T-helper 1 cell treated with Interleukin-12 subunit alpha and Interleukin-12 subunit beta and Interleukin-4 antibody, amounts not matched to agents 30 μg/mL and 1 μg/mL, for 36 hours (primary cell): ENCODE measurements at regions not wholly inside any gene's neighbourhood (a gene's known extent, or its start where the extent isn't known, plus 50 kb on each side); places are given as distances from the start of the nearest gene placed in this dataset.
"Not testable (repeated sequence)": the region's sequence is repeated elsewhere in the genome, so short reads cannot be mapped to it uniquely, and the experiment has no call there.

ENCODE experiments used
- H3K27ac Mint-ChIP-seq: one replicate; pipeline ENCODE4 v1.8.0; 2021; ENCODE audit warnings: mild to moderate bottlenecking, mixed read lengths
- H3K27me3 Mint-ChIP-seq: one replicate; pipeline ENCODE4 v1.8.0; 2021; ENCODE audit warnings: low read depth, mixed read lengths
- H3K36me3 Mint-ChIP-seq: one replicate; pipeline ENCODE4 v1.8.0; 2021; ENCODE audit warnings: low read depth, mixed read lengths
- H3K4me1 Mint-ChIP-seq: one replicate; pipeline ENCODE4 v1.8.0; 2021; ENCODE audit warnings: low read depth, mixed read lengths
- H3K4me3 Mint-ChIP-seq: one replicate; pipeline ENCODE4 v1.8.0; 2021; ENCODE audit warnings: mild to moderate bottlenecking, moderate library complexity, mixed read lengths
- H3K9me3 Mint-ChIP-seq: one replicate; pipeline ENCODE4 v1.8.0; 2021; ENCODE audit warnings: mixed read lengths

DNA sequence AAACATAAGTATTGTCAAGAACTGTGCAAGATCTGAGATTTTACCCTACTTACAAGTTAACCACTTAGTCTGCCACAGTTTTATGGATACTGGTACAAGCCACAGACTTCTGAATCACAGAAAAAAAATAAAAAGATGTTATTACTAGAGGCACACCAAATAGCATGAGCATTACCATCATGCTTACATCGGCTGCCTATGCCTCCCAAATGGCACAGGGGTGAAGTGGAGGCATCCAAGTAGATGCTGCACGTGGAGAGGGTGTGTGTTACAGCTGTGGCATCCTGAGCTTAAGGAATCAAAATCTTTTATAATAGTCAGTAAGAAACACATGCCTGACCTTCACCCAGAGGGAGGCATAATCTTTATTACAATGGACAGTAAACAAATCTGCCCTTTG is 207.8 kb downstream of the TFEC start:
- no peak overlapping the region for H3K27ac Mint-ChIP-seq
- no peak overlapping the region for H3K4me3 Mint-ChIP-seq
- H3K4me1 Mint-ChIP-seq = no peaks in the 10 kb centered on the region
- H3K27me3 Mint-ChIP-seq = no peaks in the 10 kb centered on the region
- no peaks in the 10 kb centered on the region for H3K36me3 Mint-ChIP-seq
- no peaks in the 10 kb centered on the region for H3K9me3 Mint-ChIP-seq

DNA sequence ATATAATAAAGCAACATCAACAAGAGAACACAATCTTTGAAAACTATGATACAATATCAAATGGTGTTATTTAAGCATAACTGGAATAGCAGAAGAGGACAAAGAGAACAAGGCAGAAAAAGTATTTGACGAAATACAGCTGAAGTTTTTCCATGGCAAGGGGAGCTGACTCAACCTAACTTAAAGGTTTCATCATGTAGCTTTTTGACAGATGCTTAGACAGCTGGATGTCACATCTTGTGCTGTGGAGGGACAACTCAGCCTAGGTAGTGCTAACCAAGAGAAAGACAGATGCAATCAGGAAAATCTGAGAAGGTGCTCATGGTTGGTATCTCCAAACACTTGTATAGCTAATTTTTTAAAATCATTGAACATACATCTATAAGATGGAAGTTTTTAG is 208.2 kb downstream of the TFEC start:
- Mint-ChIP-seq H3K4me3 (no peak overlapping the region), H3K36me3 (no peaks in the 10 kb centered on the region), H3K27ac (no peak overlapping the region), H3K4me1 (no peaks in the 10 kb centered on the region), H3K9me3 (no peaks in the 10 kb centered on the region), H3K27me3 (no peaks in the 10 kb centered on the region)

DNA sequence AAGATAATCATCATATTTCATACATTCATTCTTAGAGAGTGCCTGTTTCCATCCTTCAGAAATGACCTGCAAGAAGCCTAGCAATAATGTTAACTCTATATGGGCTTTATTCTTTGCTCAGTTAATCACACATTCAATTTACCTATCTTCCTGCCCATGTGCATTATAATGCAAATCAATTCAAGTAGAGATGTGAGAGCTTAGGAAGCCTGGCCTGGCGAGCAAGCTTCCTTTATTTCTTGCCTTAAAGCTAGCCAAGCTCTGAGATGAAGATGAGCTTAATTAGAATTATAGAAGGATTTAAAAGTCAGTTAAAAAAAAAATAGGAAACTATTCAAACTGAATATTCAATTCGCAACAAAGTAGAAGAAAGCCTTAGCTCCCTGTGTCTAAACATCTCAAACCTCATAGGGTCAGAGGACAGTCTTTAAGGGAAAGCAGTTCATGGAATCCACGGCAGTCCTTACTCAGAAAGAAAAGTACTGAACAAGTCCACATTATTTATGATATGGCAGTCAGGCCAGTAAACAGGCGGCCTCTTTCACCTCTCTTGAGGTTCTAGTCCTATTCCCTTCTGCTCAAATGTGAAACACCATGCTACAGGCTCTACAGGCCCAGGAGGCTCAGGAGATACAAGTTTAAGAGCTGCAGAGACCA is 214.1 kb downstream of the TFEC start:
- Mint-ChIP-seq H3K9me3 (no peaks in the 10 kb centered on the region), H3K27ac (no peak overlapping the region), H3K4me3 (no peak overlapping the region), H3K27me3 (no peaks in the 10 kb centered on the region), H3K36me3 (no peaks in the 10 kb centered on the region), H3K4me1 (no peaks in the 10 kb centered on the region)

DNA sequence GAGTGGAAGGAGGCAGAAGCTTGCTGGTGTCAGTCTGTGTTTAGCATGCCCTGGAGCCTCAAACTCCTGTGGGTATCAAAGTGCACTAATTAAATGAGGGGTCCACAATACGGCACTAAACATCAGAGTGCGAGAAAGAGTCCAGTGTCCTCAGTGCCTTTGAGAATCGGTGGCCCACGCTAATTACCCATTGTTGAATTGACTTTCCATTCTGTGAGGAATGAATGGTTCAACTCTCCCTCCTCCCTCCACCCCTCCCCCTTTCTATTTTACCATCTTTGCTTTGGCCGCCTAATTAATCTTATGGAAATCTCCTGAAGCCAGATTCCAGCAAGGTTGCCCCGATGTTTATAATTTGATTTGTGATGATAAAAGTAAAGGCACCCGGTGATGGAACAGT is 217.8 kb downstream of the TFEC start:
- no peaks in the 10 kb centered on the region for H3K36me3 Mint-ChIP-seq
- H3K9me3 Mint-ChIP-seq = no peaks in the 10 kb centered on the region
- H3K27me3 Mint-ChIP-seq = no peaks in the 10 kb centered on the region
- H3K27ac Mint-ChIP-seq = no peak overlapping the region
- H3K4me1 Mint-ChIP-seq = no peaks in the 10 kb centered on the region
- no peak overlapping the region for H3K4me3 Mint-ChIP-seq

DNA sequence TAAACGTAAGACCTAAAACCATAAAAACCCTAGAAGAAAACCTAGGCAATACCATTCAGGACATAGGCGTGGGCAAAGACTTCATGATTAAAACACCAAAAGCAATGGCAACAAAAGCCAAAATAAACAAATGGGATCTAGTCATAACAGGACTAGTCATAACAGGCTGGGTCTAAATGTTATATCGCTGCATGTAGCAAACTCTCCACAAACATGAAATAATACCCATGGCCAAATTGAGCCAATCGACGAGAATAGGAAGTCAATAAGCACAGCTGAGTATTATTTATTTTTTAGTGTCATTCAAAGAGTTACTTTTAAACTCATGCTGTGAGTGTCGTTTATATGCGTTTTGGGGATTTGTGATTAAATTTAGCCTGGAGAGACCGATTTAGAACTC is 225.1 kb downstream of the TFEC start:
- Mint-ChIP-seq H3K4me3 (no peak overlapping the region), H3K27me3 (no peaks in the 10 kb centered on the region)

DNA sequence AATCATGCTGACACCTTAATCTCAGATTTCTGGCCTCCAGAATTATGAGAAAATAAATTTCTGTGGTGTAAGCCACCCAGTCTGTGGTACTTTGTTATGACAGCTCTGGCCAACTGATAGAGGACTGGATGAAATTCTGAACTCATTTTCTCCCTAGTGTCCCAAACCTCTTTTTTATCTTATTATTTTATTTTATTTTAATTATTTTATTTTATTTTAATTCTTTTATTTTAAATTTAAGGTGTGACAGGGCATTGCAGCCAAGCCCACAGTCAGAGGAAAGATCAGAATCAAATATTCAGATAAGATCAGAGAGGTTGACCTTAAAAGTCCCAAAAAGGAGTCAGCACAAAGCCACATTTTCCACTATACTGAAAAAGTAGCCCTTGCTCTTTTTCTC is 228.1 kb downstream of the TFEC start:
- Mint-ChIP-seq H3K4me1 (no peaks in the 10 kb centered on the region), H3K27ac (no peak overlapping the region), H3K4me3 (no peak overlapping the region)

More for the DNA sequence above, 225.1 kb downstream of the TFEC start:
- Mint-ChIP-seq H3K9me3 (no peaks in the 10 kb centered on the region), H3K27ac (no peak overlapping the region), H3K36me3 (no peaks in the 10 kb centered on the region), H3K4me1 (no peaks in the 10 kb centered on the region)

DNA sequence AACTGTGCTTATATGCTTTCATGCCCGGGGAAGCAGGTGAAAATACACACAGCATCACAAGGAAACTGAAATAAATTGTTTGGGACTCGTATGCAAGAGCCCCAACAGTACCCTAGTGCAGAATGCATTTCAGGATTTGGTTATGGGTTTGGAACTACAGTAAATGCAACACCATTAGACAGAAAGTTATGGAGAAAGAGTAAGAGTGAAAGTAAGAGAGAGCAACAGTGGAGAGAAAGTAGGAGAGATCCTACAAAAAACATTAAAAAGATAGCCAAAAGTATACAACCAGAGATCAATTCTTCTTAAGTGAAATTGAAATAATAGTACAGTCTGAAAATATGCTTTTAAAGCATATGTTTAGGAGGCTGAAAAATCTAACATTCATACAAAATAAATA is 231.1 kb downstream of the TFEC start:
- Mint-ChIP-seq H3K9me3 (no peaks in the 10 kb centered on the region), H3K27me3 (no peaks in the 10 kb centered on the region), H3K4me3 (no peak overlapping the region), H3K36me3 (no peaks in the 10 kb centered on the region), H3K27ac (no peak overlapping the region), H3K4me1 (no peaks in the 10 kb centered on the region)

More for the DNA sequence above, 228.1 kb downstream of the TFEC start:
- H3K27me3 Mint-ChIP-seq = no peaks in the 10 kb centered on the region
- H3K9me3 Mint-ChIP-seq = no peaks in the 10 kb centered on the region
- H3K36me3 Mint-ChIP-seq = no peaks in the 10 kb centered on the region

DNA sequence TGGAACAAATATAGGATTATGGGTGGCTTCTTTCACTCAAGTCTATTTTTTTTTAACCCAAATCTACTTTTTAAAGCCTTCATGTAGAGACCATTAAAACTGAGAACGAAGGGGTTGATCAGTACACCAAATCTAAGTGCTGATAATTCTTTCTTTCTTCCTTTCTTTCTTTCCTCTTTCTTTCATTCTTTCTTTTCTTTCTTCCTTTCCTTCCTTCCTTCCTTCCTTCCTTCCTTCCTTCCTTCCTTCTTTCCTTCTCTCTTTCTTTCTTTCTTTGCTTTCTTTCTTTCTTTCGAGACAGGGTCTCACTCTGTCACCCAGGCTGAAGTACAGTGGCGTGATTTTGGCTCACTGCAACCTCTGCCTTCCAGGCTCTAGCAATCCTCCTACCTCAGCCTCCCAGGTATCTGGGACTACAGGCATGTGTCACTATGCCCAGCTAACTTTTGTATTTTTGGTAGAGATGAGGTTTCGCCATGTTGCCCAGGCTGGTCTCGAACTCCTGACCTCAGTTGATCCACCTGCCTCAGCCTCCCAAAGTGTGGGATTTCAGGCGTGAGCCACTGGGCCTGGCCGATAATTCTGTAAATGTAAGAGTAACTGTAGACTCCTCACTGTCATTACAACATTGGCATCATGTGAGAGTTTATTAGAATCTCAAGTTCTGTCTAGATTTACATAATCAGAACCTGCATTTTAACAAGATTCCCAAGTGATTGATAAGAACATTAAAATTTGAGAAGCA is 236.4 kb downstream of the TFEC start:
- Mint-ChIP-seq H3K9me3 (peaks cover 3% of the 10 kb centered on the region), H3K27me3 (no peaks in the 10 kb centered on the region), H3K36me3 (no peaks in the 10 kb centered on the region), H3K27ac (no peak overlapping the region), H3K4me1 (no peaks in the 10 kb centered on the region), H3K4me3 (no peak overlapping the region)

DNA sequence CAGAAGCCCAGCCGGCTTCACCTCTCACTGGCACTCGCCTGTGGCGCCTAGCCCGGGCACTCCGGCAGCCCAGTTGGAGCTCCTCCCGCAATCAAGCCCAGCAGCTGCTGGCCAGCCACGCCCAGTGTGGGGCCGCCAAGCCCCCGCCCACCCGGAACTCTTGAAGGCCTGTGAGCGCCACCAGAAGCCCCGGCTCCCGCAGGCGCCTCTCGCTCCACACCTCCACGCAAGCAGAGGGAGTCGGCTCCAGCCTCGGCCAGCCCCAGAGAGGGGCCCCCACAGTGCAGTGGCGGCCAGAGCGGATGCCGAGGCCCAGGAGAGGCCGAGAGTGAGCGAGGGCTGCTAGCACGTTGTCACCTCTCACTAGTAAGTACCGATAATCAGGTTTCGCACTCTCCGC is 240.7 kb downstream of the TFEC start:
- Mint-ChIP-seq H3K4me3 (no peak overlapping the region), H3K4me1 (no peaks in the 10 kb centered on the region), H3K36me3 (no peaks in the 10 kb centered on the region), H3K27ac (no peak overlapping the region), H3K27me3 (no peaks in the 10 kb centered on the region), H3K9me3 (peaks cover 3% of the 10 kb centered on the region)

DNA sequence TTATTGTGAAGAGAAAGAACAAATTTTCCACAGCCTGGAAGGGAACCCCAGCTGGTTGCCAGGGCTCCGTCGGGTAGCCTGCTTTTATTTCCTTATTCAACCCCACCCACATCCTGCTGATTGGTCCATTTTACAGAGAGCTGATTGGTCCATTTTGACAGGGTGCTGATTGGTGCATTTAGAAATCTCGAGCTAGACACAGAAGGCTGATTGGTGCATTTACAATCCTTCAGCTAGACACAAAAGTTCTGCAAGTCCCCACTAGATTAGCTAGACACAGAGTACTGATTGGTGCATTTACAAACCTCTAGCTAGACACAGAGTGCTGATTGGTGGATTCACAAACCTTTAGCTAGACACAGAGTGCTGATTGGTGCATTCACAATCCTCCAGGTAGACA is 241.1 kb downstream of the TFEC start:
- not testable (repeated sequence) for H3K4me1 Mint-ChIP-seq, H3K27me3 Mint-ChIP-seq, H3K4me3 Mint-ChIP-seq, H3K9me3 Mint-ChIP-seq, H3K36me3 Mint-ChIP-seq, H3K27ac Mint-ChIP-seq

DNA sequence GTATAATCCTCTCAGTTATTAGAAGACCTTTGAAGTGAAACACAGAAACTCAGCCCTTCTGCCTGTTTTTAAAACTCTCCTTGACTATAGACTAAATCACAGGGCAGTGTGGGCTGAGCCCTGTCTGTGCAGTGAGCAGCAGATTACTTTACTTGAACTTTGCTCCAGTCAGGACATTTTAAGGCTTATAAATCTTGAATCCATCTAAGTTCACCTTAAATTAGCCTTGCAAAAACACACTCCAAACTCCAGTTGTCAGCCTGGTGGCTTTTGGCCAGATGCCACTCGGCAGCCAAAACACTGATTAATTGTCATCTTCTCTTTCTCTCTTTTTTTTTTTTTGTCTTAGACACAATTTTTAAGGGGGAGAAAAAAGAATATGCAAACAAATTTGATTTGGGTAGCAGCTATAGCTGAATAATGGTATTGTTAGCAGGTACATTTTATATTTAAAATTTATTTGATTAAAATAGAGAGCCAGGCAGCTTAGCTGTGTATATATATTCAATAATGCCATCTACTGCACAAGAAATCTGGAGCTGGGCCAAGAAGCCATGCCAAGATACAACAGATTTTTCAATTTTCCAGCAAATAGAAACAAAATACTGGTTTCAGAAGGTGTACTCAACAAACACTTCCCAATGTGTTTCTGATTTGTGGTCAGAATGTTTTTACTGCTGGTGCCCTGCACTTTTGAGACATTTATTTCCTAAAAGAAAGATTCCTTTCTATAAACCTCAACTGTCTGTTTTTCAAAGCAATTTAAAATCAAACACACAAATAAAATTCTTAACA is 247.7 kb downstream of the TFEC start:
- Mint-ChIP-seq H3K27ac (no peak overlapping the region), H3K9me3 (no peaks in the 10 kb centered on the region)

DNA sequence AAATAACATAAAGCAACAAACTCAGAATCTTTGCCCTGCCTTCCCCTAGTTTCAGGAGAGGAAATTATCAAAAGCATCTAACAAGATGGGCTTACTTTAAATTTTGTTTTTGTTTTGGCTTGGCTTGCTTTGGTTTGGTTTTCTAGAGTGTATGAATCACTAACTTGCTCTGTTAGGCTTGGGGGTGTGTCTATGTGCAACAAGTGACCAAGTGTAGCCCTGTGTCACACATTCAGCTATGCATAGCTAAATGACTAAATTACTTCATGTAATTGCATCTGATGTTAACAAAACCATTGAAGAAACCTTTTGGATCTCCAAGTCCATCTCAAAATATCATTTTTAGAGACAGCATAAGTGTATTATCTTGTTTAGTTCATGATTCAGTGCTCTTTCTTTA is 251.0 kb downstream of the TFEC start:
- no peaks in the 10 kb centered on the region for H3K4me1 Mint-ChIP-seq
- H3K4me3 Mint-ChIP-seq = no peak overlapping the region
- no peaks in the 10 kb centered on the region for H3K36me3 Mint-ChIP-seq
- no peaks in the 10 kb centered on the region for H3K27me3 Mint-ChIP-seq
- H3K9me3 Mint-ChIP-seq = no peaks in the 10 kb centered on the region
- H3K27ac Mint-ChIP-seq = no peak overlapping the region

More for the DNA sequence above, 247.7 kb downstream of the TFEC start:
- Mint-ChIP-seq H3K4me1 (no peaks in the 10 kb centered on the region), H3K27me3 (no peaks in the 10 kb centered on the region), H3K36me3 (no peaks in the 10 kb centered on the region), H3K4me3 (no peak overlapping the region)

DNA sequence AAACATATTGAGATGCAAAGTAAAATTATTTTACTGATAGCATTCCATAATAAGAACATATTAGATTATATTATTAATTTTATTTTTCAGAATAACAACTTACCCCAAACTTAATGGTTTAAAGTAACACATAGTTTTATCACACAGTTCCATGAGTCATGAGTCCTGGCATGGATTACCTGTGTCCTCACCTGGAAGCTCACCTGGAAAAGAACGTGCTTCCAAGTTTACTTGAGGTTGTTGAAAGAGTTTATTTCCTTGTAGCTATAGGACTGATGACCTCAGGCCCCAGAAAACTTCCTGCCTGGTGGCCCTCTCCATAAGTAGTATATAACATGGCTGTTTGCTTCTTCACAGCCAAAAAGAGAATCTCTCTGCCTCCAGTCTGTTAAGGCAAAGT is 254.6 kb downstream of the TFEC start:
- H3K9me3 Mint-ChIP-seq = no peaks in the 10 kb centered on the region
- H3K27ac Mint-ChIP-seq = no peak overlapping the region
- H3K4me1 Mint-ChIP-seq = no peaks in the 10 kb centered on the region
- no peaks in the 10 kb centered on the region for H3K36me3 Mint-ChIP-seq
- no peak overlapping the region for H3K4me3 Mint-ChIP-seq
- no peaks in the 10 kb centered on the region for H3K27me3 Mint-ChIP-seq

DNA sequence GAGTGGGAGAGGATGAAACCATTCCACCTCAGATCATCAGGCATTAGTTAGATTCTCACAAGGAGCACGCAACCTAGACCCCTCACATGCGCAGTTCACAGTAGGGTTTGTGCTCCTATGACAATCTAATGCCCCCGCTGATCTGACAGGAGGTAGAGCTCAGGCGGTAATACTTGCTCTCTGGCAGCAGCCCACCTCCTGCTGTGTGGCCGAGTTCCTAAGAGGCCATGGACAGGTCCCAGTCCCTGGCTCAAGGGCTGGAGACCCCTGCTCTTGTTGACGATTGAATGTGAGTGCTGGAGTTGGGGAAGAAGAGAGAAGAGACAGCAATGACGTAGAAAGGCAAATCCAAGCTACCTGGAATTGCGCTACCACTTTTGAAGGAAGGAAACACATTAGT is 267.2 kb downstream of the TFEC start:
- H3K36me3 Mint-ChIP-seq = no peaks in the 10 kb centered on the region
- H3K27ac Mint-ChIP-seq = no peak overlapping the region
- H3K9me3 Mint-ChIP-seq = no peaks in the 10 kb centered on the region
- H3K4me1 Mint-ChIP-seq = no peaks in the 10 kb centered on the region
- no peak overlapping the region for H3K4me3 Mint-ChIP-seq
- H3K27me3 Mint-ChIP-seq = no peaks in the 10 kb centered on the region

DNA sequence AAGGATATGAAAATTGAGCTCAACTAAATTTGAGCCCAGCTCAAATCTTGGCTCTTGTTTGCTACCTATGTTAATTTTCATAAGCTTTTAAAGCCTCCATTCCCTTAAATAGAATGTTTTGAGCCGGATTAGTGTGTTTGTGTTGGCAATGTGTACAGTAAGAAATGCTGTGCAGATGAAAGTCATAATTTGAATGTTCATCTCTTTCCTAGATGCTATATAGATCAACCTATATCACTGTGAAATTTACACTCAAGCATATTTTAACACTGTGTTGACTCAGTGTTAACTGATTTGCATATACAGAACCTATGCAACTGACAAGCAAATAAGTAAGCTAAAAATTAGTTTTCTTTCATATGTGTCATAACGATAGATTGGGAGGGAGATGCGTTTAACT is 272.5 kb downstream of the TFEC start:
- Mint-ChIP-seq H3K4me1 (no peaks in the 10 kb centered on the region), H3K36me3 (no peaks in the 10 kb centered on the region), H3K27ac (no peak overlapping the region), H3K27me3 (no peaks in the 10 kb centered on the region), H3K9me3 (no peaks in the 10 kb centered on the region), H3K4me3 (no peak overlapping the region)
